Bronchial epithelial cell (primary cell): ENCODE measurements at regions not wholly inside any gene's neighbourhood (a gene's known extent, or its start where the extent isn't known, plus 50 kb on each side); places are given as distances from the start of the nearest gene placed in this dataset.

Experiments
- DNase-seq: peaks from one replicate; pipeline ENCODE4 v3.0.0-alpha.2; 2010; ENCODE audit warnings: low read depth
- FAIRE-seq: peaks from 2 replicates; lab custom pipeline; 2011; peaks lifted over from hg19 to GRCh38; lab: Jason Lieb, UNC
- H3K27me3 ChIP-seq: 2 replicates; pipeline ENCODE4 v1.5.1; 2011; ENCODE audit warnings: low read length; ENCODE audit not compliant: control insufficient read depth, insufficient read depth
- H3K36me3 ChIP-seq: 2 replicates; pipeline ENCODE4 v1.5.1; 2011; ENCODE audit warnings: low read length; ENCODE audit not compliant: control insufficient read depth, insufficient read depth
- H3K4me3 ChIP-seq: 2 replicates; pipeline ENCODE4 v1.5.1; 2011; ENCODE audit warnings: mild to moderate bottlenecking, low read depth, low read length, control low read depth
- TF ChIP-seq, protein P1 (sequence below): IDR thresholded peaks from 2 replicates; pipeline ENCODE4 v1.5.1; 2011; ENCODE audit warnings: mild to moderate bottlenecking, moderate library complexity, low read length, control low read depth, inconsistent platforms; ENCODE audit not compliant: insufficient read depth, severe bottlenecking

DNA sequence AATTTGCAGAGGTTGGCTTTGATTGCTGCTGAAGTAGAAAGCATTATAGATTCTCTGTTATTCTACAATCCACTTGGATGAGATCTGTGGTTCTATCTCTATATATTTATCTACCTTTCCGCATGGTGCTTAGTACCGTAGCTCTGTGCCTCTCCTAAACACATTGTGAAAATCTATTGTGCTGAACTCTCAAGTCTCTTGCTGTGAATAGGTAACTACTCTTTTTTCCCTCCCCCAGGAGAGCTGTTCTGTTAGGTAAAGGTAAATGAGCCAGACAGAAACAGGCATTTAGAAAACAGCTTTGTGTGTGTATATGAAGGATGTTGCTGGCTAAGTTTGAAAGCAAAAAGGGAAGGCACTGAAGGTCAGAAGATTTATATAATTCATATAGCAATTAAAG lies 112.6 kb downstream of the BRMS1L start:
- DNase-seq (no peak), FAIRE-seq (no peak)
- H3K4me3 ChIP-seq: no peak overlapping the region
- H3K27me3 ChIP-seq: no peaks in the 10 kb centered on the region
- H3K36me3 ChIP-seq: no peaks in the 10 kb centered on the region
- TF ChIP-seq, protein P1, sequence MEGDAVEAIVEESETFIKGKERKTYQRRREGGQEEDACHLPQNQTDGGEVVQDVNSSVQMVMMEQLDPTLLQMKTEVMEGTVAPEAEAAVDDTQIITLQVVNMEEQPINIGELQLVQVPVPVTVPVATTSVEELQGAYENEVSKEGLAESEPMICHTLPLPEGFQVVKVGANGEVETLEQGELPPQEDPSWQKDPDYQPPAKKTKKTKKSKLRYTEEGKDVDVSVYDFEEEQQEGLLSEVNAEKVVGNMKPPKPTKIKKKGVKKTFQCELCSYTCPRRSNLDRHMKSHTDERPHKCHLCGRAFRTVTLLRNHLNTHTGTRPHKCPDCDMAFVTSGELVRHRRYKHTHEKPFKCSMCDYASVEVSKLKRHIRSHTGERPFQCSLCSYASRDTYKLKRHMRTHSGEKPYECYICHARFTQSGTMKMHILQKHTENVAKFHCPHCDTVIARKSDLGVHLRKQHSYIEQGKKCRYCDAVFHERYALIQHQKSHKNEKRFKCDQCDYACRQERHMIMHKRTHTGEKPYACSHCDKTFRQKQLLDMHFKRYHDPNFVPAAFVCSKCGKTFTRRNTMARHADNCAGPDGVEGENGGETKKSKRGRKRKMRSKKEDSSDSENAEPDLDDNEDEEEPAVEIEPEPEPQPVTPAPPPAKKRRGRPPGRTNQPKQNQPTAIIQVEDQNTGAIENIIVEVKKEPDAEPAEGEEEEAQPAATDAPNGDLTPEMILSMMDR: no peak

- no peak for DNase-seq
- no peak for FAIRE-seq
- TF ChIP-seq, protein P1: no peak
- Histone ChIP-seq H3K27me3 (no peaks in the 10 kb centered on the region), H3K4me3 (no peak overlapping the region), H3K36me3 (no peaks in the 10 kb centered on the region)
These were observed 108.4 kb downstream of the BRMS1L start for GRCh38 chr14:35934499-35934898.

DNA sequence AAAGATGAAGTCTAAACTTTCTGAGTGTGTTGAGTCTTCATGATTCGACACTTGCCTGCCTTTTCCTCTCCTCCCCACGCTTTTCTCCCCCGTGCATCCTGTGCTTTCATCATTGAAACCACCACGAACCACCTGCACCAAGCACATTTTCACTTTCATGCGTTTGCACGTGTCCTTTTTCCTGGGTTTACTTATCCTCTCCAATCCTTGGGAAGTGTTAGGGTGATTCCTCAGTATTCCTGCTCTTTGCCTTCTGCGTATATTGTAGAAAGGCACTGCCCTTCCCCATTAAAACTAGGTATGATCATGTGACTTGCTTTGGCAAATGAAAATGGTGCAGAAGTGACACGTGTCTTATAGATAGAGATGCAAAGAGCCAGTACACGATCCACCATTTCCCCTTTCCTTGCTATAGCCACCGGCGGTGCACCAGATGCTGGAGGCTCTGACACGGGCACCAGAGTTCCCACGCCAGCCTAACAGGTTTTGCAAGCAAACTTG lies 106.6 kb downstream of the BRMS1L start:
- Histone ChIP-seq H3K27me3 (no peaks in the 10 kb centered on the region), H3K36me3 (no peaks in the 10 kb centered on the region), H3K4me3 (no peak overlapping the region)
- TF ChIP-seq, protein P1: no peak
- FAIRE-seq: no peak
- no peak for DNase-seq

DNA sequence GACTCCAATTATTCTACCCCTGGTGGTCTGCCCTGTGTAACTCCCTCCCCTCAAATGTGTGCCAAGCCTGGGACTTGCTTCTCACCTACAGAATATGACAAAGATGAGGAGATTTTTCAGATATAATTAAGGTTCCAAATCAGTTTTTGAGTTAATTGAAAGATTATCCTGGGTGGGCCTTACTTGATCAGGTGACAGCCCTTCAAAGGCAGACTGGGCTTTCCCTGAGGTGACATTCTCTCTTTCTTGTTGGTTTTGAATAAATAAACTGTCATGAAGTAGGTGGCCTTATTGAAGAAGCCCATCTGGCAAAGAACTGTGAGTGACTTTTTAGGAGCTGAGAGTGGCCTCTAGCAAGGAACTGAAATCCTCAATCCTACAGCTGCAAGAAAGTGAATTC lies 106.0 kb downstream of the BRMS1L start:
- Histone ChIP-seq H3K27me3 (no peaks in the 10 kb centered on the region), H3K36me3 (no peaks in the 10 kb centered on the region), H3K4me3 (no peak overlapping the region)
- DNase-seq (no peak), FAIRE-seq (no peak)
- TF ChIP-seq, protein P1: no peak

DNA sequence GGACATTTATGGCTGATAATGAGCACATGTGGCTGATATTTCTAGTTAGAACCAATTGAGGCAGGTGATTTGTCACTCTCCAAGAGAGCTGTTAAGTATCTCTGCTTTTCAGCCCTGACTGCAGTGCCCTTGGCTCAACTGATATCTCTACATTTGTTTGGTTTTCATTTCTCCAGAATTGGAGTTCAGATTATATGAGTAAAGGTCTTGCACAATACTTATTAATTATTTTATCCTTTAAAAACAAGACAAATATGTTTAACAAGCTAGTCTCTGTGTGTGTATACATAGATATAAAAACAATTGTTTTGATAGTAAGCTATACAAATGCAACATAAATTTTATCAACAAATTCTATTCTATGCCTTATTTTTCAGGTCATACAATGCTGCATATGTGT lies 105.2 kb downstream of the BRMS1L start:
- FAIRE-seq: no peak

GRCh38 chr14:35929186-35929585 lies 103.0 kb downstream of the BRMS1L start:
- TF ChIP-seq, protein P1: no peak
- no peaks in the 10 kb centered on the region for H3K36me3 ChIP-seq
- DNase-seq (no peak), FAIRE-seq (no peak)
- H3K27me3 ChIP-seq: no peaks in the 10 kb centered on the region
- H3K4me3 ChIP-seq: no peak overlapping the region

More for the DNA sequence above, 105.2 kb downstream of the BRMS1L start:
- H3K36me3 ChIP-seq: no peaks in the 10 kb centered on the region
- no peaks in the 10 kb centered on the region for H3K27me3 ChIP-seq
- no peak for DNase-seq
- H3K4me3 ChIP-seq: no peak overlapping the region
- TF ChIP-seq, protein P1: no peak
